SJSA1 (cell line): ENCODE measurements at regions not wholly inside any gene's neighbourhood (a gene's known extent, or its start where the extent isn't known, plus 50 kb on each side); places are given as distances from the start of the nearest gene placed in this dataset.

ENCODE experiments used
- DNase-seq, 2 experiments: peaks; one replicate each; pipeline ENCODE4 v3.0.0-alpha.2; 2015 to 2020; ENCODE audit warnings: low spot score in 2 of 2, low read depth in 1 of 2
- H3K27ac ChIP-seq: fragments of 250-450 bp; sonication (Bioruptor Pico); 2 replicates; pipeline ENCODE4 v1.5.1; 2020; ENCODE audit warnings: mild to moderate bottlenecking, moderate library complexity
- H3K27me3 ChIP-seq: fragments of 250-450 bp; sonication (Bioruptor Pico); replicated peaks from 2 replicates; pipeline ENCODE4 v1.5.1; 2020; ENCODE audit warnings: mild to moderate bottlenecking, moderate library complexity
- H3K36me3 ChIP-seq: fragments of 250-450 bp; sonication (Bioruptor Pico); 2 replicates; pipeline ENCODE4 v1.5.1; 2020; ENCODE audit warnings: mild to moderate bottlenecking
- H3K4me1 ChIP-seq: fragments of 250-450 bp; sonication (Bioruptor Pico); replicated peaks from 2 replicates; pipeline ENCODE4 v1.6.1; 2021; ENCODE audit warnings: mild to moderate bottlenecking
- H3K4me3 ChIP-seq: fragments of 250-450 bp; sonication (Bioruptor Pico); 2 replicates; pipeline ENCODE4 v1.5.1; 2020; ENCODE audit warnings: mild to moderate bottlenecking
- H3K9me3 ChIP-seq: fragments of 250-450 bp; sonication (Bioruptor Pico); replicated peaks from 2 replicates; pipeline ENCODE4 v1.5.1; 2020; ENCODE audit warnings: mild to moderate bottlenecking

DNA sequence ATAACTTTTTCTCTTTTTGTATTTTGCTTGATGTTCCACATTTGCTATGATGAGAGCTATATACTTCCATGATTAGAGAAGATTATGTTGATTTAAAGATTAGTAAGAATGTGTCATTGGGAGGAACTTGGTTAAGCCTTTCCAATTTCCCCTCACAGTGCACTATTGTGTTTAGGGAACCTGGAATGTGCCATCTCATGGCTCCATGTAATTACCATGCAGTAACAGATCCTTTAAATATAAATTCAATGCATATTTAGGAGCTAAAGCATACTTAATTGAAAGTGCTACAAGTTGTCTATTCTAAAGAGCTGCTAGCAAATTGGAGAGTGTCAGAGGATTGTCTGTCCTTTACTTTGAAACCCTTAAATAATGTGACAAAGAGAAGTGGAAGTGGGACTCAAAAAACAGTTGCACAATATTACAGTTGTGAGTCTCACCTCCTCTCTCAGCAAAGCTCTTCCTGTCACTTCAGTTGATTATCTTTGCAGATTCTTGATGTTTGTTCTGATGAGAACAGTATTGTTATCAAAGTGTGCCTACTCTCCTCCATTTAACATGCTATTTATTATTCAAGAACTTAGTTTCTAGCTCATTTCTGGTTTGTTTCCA is 1162.7 kb upstream of the ZEB2 start:
- H3K9me3 ChIP-seq: no peaks in the 10 kb centered on the region
- H3K36me3 ChIP-seq: no peaks in the 10 kb centered on the region
- H3K4me3 ChIP-seq: no peak overlapping the region
- no peak overlapping the region for H3K27ac ChIP-seq
- H3K27me3 ChIP-seq: no peaks in the 10 kb centered on the region
- DNase-seq: no peak
- H3K4me1 ChIP-seq: no peaks in the 10 kb centered on the region

DNA sequence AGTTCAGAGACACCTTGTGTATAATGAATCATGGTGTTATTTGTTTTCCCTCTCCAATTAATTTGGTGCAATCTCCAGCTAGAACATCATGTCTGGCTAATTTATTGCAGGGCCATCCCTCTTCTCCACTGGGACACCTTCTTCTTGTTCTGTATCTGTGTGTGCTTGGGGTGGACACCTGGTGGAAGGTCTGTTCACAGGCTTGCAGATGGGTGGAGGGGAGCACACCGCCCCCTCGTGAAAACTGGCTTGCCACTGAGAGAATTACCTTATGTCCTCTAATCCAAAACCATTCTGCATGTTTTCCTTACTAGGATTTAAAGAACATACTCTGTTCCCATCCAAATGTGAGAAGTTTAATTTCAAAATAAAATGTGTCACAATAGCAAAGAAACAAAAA is 1160.4 kb upstream of the ZEB2 start:
- Histone ChIP-seq H3K4me1 (no peaks in the 10 kb centered on the region), H3K4me3 (no peak overlapping the region), H3K27me3 (no peaks in the 10 kb centered on the region), H3K36me3 (no peaks in the 10 kb centered on the region), H3K27ac (no peak overlapping the region), H3K9me3 (no peaks in the 10 kb centered on the region)
- DNase-seq: no peak

DNA sequence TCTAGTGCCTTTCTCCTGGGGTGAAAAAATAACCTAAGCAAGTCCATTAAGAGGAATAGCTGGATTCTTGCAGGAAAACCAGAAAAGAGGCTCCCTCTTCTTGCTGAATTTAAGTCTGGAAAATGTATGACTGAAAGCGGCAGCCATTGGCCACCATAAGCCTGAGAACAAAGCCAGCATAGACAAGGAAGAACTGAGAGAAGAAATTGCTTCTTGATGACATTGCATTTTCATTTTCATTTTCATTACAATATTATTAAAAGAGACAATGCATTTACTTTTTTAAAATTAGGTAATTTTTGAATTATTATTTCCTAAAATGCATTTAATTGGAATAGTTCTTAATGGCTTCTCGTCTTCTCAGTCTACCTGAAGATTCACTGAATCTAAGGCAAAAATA is 1157.5 kb upstream of the ZEB2 start:
- DNase-seq: no peak
- Histone ChIP-seq H3K36me3 (no peaks in the 10 kb centered on the region), H3K9me3 (no peaks in the 10 kb centered on the region), H3K4me3 (no peak overlapping the region), H3K27me3 (no peaks in the 10 kb centered on the region), H3K4me1 (no peaks in the 10 kb centered on the region), H3K27ac (no peak overlapping the region)

DNA sequence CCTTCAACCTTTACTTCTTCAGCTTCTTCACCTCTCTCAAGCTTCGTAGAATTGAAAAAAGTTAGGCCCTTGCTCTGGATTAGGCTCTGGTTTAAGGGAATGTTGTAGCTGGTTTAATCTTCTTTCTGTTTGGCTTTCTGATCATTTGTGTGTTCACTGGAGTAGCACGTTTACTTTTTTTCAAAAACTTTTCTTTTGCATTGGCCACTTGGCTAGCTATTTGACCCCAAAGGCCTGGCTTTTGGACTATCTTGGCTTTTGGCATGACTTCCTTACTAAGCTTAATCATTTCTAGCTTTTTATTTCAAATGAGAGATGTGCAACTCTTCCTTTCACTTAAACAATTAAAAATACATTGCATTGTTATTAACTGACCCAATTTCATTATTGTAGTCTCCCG is 1154.8 kb upstream of the ZEB2 start:
- Histone ChIP-seq H3K4me1 (no peaks in the 10 kb centered on the region), H3K27me3 (no peaks in the 10 kb centered on the region)
- no peak for DNase-seq

DNA sequence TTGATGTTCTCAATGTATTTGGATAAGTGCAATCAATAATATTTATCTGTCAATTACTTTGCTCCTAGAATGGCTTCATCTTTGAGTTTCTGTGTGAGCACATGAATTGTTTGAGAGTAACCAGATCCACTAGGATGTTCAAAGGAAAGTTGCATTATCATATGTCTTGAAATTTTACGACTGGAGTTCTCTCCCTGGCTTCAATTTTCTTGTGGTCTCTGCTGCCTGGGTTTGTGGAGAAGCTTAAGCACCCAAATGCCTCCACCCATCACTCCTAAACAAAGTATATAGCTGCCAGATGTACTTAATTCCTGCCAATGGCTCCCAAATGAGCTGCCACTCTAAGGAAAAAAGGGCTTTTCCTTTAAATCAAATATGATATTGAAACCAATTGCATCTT is 1149.4 kb upstream of the ZEB2 start:
- H3K4me3 ChIP-seq: no peak overlapping the region
- no peaks in the 10 kb centered on the region for H3K9me3 ChIP-seq
- DNase-seq: no peak
- H3K36me3 ChIP-seq: no peaks in the 10 kb centered on the region
- H3K27ac ChIP-seq: no peak overlapping the region
- H3K27me3 ChIP-seq: no peaks in the 10 kb centered on the region
- no peaks in the 10 kb centered on the region for H3K4me1 ChIP-seq

More for the DNA sequence above, 1154.8 kb upstream of the ZEB2 start:
- Histone ChIP-seq H3K27ac (no peak overlapping the region), H3K9me3 (no peaks in the 10 kb centered on the region), H3K36me3 (no peaks in the 10 kb centered on the region), H3K4me3 (no peak overlapping the region)

DNA sequence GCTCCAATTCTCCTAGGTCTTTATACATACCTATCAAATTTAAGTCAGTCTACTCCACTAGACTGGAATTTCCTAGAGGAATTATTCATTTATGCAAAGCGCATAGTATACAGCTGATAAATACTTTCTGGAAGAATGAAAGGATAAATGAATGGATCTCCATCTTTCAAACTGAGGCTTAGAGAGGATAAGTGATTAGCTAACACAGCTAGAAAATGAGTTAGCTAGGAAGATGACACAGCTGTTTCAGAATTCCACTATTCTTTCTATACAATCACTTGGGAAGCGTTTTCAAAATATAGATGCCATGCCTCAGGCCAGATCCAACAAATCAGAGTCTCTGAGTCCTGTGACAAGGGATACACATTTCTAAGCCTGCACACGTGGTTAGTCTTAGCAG is 1146.6 kb upstream of the ZEB2 start:
- no peak overlapping the region for H3K4me3 ChIP-seq
- no peaks in the 10 kb centered on the region for H3K36me3 ChIP-seq
- H3K27me3 ChIP-seq: no peaks in the 10 kb centered on the region
- H3K27ac ChIP-seq: no peak overlapping the region
- DNase-seq: no peak
- H3K9me3 ChIP-seq: no peaks in the 10 kb centered on the region
- no peaks in the 10 kb centered on the region for H3K4me1 ChIP-seq

DNA sequence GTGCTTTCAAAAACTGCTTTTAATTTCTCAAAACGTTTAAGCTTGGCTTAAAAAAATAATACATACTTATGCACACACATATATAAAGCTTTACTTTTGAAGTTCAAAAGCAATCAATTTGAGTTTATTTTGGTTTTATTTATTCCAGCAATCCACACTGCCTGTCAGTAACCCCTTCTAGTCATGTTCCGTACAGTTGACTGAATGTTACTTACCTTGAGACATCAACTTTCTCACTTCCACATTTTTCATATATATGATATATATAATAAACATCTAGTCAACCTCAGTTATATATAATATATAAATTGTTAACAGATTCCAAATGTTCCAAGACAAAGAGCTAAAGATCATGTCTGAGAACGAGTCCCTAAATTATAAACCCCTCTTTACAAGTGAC is 1137.3 kb upstream of the ZEB2 start:
- Histone ChIP-seq H3K9me3 (no peaks in the 10 kb centered on the region), H3K4me1 (no peaks in the 10 kb centered on the region), H3K36me3 (no peaks in the 10 kb centered on the region), H3K4me3 (no peak overlapping the region), H3K27ac (no peak overlapping the region), H3K27me3 (no peaks in the 10 kb centered on the region)
- DNase-seq: no peak

DNA sequence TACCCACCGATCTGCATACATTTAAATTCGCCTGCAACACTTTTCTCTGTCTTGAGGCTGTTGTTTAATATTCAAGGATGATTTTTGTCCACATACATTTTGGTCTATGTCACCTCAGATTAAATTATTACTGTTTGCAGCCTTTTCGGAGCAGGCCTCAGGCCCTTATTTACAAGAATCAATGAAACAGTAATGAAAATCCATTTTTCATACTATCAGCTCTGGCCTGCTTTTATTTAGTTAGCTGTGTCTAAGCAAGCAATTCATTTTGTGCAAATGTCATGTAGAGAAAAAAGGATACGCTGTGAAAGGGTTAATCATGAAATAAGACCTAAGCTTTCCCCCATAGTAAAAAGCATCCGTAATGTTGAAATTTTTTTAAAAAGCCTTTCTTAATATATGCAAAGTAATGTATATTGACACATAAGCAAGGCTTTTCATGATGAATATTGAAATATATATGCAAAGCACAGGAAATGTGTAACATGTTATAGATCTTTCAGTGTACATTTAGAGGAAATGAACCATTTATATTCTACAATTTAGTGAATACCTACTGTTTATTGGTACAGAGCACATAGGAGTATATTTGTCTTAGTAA is 1135.3 kb upstream of the ZEB2 start:
- Histone ChIP-seq H3K4me3 (no peak overlapping the region), H3K9me3 (no peaks in the 10 kb centered on the region), H3K27ac (no peak overlapping the region), H3K36me3 (no peaks in the 10 kb centered on the region), H3K27me3 (no peaks in the 10 kb centered on the region), H3K4me1 (no peaks in the 10 kb centered on the region)
- DNase-seq: no peak

DNA sequence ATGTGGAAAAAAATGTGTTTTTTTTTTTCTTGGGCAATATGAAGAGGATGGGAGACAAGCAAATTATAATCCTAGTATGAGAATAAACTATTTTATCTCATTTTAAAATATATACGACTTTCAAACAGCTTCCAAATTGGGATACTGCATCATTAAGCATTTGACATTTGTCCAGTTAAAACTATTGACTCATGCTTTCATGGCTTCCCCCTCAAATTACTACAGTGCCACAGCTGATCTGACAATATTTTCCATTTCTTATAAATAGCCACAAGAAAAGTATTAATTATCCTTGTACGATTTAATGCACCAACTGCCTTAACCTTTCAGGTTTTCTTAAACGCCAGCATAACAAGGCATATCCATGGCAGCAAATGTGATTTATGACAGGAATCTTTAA is 1134.8 kb upstream of the ZEB2 start:
- H3K4me1 ChIP-seq: no peaks in the 10 kb centered on the region
- DNase-seq: no peak
- H3K4me3 ChIP-seq: no peak overlapping the region
- no peaks in the 10 kb centered on the region for H3K9me3 ChIP-seq
- H3K27me3 ChIP-seq: no peaks in the 10 kb centered on the region
- no peaks in the 10 kb centered on the region for H3K36me3 ChIP-seq
- H3K27ac ChIP-seq: no peak overlapping the region

DNA sequence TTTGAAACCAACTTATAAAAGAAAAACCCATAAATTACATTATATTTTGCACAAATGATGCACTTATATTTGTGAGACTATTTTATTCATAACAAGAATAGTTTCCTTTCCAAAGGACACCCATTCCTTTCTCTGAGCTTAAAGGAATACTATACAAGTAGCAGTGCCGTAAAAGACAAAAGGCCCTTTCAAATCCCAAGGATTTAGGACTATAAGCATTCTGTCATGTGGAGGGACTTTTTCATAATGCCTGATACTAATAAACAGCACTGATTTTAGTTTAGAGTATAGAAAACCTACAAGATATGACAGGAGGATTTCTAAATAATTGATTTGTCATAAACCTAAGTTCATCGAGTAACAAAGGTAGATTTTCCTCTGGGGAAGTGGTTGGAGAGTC is 1134.2 kb upstream of the ZEB2 start:
- no peak for DNase-seq
- H3K27ac ChIP-seq: no peak overlapping the region

DNA sequence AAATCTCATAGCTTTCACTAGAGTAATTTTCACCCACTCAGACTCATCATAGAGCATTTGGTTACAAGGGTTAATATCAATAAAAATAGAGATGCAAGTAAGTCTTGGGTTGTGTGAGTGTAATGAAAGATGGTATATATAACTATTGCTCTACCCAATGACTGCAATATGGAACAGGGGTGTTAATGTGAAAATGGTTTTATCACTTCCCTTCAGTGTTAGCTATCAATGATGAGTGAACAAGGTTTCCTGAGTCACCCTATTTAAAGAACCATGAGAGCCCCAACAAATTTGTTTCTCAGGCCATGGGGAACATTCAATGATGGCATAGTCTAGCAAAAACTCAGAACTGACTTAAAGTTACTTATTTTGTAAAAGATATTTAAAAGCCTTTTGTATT is 1133.6 kb upstream of the ZEB2 start:
- no peaks in the 10 kb centered on the region for H3K9me3 ChIP-seq
- no peaks in the 10 kb centered on the region for H3K4me1 ChIP-seq
- H3K36me3 ChIP-seq: no peaks in the 10 kb centered on the region
- no peak for DNase-seq
- no peaks in the 10 kb centered on the region for H3K27me3 ChIP-seq
- no peak overlapping the region for H3K27ac ChIP-seq
- no peak overlapping the region for H3K4me3 ChIP-seq

More for the DNA sequence above, 1134.2 kb upstream of the ZEB2 start:
- Histone ChIP-seq H3K36me3 (no peaks in the 10 kb centered on the region), H3K4me3 (no peak overlapping the region), H3K27me3 (no peaks in the 10 kb centered on the region), H3K4me1 (no peaks in the 10 kb centered on the region), H3K9me3 (no peaks in the 10 kb centered on the region)

DNA sequence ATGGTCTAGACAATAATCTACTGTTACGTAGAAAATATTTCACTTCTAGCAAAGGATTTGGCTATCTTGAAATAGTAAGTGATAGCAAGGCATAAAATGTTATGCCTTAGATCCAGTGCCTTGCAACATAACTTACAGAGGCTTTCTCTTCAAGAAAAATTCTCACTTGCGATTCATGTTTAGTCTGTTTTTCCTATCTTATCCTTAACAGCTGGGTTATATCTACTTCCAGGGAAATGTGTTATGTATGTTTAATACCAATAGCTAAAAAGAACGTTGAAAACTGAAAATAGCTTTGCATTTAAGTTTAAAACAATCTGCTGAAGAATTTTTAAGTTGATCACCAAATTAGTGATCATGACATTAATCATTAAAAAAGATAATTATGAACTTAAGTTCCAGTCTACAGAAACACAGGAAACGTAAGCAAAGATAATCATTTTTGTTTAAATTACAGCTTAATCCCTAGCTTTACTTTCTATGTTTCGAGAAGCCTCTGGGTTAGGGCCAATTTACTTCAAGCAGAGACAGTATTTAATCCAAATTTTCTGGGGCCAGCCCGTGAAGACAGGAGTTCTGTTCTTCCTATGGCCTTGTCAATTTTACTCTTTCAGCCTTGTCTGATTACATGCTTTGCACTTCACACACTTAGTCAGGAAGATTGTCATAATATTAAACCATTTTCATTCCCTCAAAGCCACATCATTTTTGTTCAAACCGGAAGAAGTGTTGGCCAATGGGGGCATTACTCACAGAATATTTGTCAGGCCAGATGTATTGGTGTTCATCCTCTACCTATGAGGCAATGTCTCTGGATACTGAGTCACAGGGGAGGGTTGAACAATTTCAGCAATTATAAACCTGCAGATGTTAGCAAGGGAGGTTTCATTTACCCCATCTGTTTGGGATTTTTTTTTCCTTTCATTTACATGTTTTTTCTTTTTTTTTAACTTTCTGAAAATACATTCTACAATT is 1132.9 kb upstream of the ZEB2 start:
- H3K27ac ChIP-seq: no peak overlapping the region
- no peak for DNase-seq
- H3K9me3 ChIP-seq: no peaks in the 10 kb centered on the region
- H3K4me3 ChIP-seq: no peak overlapping the region
- H3K36me3 ChIP-seq: no peaks in the 10 kb centered on the region
- no peaks in the 10 kb centered on the region for H3K4me1 ChIP-seq
- no peaks in the 10 kb centered on the region for H3K27me3 ChIP-seq

DNA sequence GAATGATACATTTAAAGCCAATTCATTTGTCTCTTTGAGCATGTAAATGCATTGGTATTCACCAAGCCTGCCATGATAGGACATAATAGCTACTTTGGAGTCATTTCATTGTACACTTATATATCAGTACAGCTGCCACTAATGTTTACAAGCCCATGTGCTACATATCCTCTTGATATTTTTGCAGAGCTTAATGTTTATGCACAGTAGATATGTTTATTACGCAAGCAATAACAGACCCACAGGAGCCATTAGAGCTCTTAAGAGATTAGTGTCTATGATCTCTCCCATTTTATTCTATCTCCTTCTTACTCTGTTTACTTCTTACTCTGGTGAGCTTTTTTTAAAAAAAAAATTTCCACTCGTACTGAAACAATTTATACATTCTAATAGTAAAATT is 1132.1 kb upstream of the ZEB2 start:
- Histone ChIP-seq H3K4me3 (no peak overlapping the region), H3K27ac (no peak overlapping the region)
- no peak for DNase-seq

DNA sequence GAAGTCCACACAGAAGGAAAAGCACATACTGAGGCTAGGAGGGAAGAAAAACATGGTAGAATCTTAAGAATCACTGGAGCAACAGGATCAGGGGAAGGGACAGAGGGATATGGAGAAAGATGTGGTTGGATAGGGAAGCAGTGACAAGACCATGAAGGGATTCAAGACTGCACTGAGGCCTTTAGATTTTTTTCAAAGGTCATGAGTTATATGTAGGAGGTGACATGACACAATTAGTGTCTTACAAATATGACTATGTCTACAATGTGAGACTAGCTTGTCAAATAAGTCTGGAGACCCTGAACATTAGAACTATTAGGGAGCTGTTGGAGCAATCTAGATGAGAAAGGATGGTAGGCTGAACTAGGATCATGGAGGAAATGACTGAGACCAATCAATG is 1130.3 kb upstream of the ZEB2 start:
- no peaks in the 10 kb centered on the region for H3K36me3 ChIP-seq
- H3K4me1 ChIP-seq: no peaks in the 10 kb centered on the region
- H3K27ac ChIP-seq: no peak overlapping the region
- no peaks in the 10 kb centered on the region for H3K27me3 ChIP-seq
- no peak overlapping the region for H3K4me3 ChIP-seq
- no peaks in the 10 kb centered on the region for H3K9me3 ChIP-seq
- no peak for DNase-seq

More for the DNA sequence above, 1132.1 kb upstream of the ZEB2 start:
- Histone ChIP-seq H3K27me3 (no peaks in the 10 kb centered on the region), H3K36me3 (no peaks in the 10 kb centered on the region), H3K4me1 (no peaks in the 10 kb centered on the region), H3K9me3 (no peaks in the 10 kb centered on the region)
